GM12878 (cell line): ENCODE measurements at regions not wholly inside any gene's neighbourhood (a gene's known extent, or its start where the extent isn't known, plus 50 kb on each side); places are given as distances from the start of the nearest gene placed in this dataset.

Experiments
- ATAC-seq: fragments of 200-7000 bp; cut with Tn5 transposase; 3 replicates; pipeline ENCODE4 v1.9.1; 2020; ENCODE audit warnings: mild to moderate bottlenecking, moderate library complexity
- BruUV-seq: library from RNA; stranded (reverse); fragments of 400-500 nt; replicated peaks from 2 replicates; lab custom pipeline; 2021; lab: Mats Ljungman, UMichigan
- CTCF ChIA-PET: fragments of 300-600 bp; sonication (Branson Sonifier 250); formaldehyde crosslinking; extraction: SDS; loops from one replicate; lab custom pipeline; 2021; ENCODE audit warnings: inconsistent platforms; lab: Yijun Ruan, JAX
- POLR2A ChIA-PET: fragments of 350-600 bp; formaldehyde crosslinking; extraction: SDS; loops from one replicate; lab custom pipeline; 2021; ENCODE audit warnings: inconsistent platforms; lab: Charles Lee
- RAD21 ChIA-PET: fragments of 300-600 bp; sonication (Branson Sonifier 250); formaldehyde crosslinking; loops from one replicate; lab custom pipeline; 2023; ENCODE audit warnings: antibody characterized with exemption; ENCODE audit not compliant: unreplicated experiment; lab: Charles Lee
- SMC1A ChIA-PET: fragments of 300-600 bp; sonication (Branson Sonifier 250); formaldehyde crosslinking; loops from one replicate; lab custom pipeline; 2023; ENCODE audit not compliant: unreplicated experiment, uncharacterized antibody; lab: Charles Lee
- DNase-seq: peaks from one replicate; pipeline ENCODE4 v3.0.0-alpha.2; 2011; ENCODE audit warnings: low read depth, low spot score
- FAIRE-seq: peaks from 3 replicates; lab custom pipeline; 2011; peaks lifted over from hg19 to GRCh38; lab: Jason Lieb, UNC
- H2AFZ ChIP-seq: 2 replicates; pipeline ENCODE4 v1.6.0; 2011; ENCODE audit warnings: low read depth, low read length, control low read depth; ENCODE audit not compliant: control insufficient read depth
- H3K27ac ChIP-seq: 2 replicates; pipeline ENCODE4 v1.5.1; 2011; ENCODE audit warnings: control low read depth; ENCODE audit not compliant: control insufficient read depth, insufficient read depth
- H3K27me3 ChIP-seq, 2 experiments: replicated peaks in 1 of 2; 2 replicates each; pipeline versions ENCODE4 v1.6.0 to v1.6.1; 2011; ENCODE audit warnings: low read length in 1 of 2; ENCODE audit not compliant: control insufficient read depth in 2 of 2, insufficient read depth in 2 of 2
- H3K36me3 ChIP-seq, 2 experiments: 2 replicates each; pipeline ENCODE4 v1.5.1; 2011; ENCODE audit warnings: low read length in 1 of 2; ENCODE audit not compliant: control insufficient read depth in 2 of 2, insufficient read depth in 2 of 2
- H3K4me1 ChIP-seq: 2 replicates; pipeline ENCODE4 v1.6.1; 2011; ENCODE audit warnings: mild to moderate bottlenecking, low read length, moderate library complexity, mixed read lengths; ENCODE audit not compliant: control insufficient read depth, insufficient read depth
- H3K4me2 ChIP-seq: 2 replicates; pipeline ENCODE4 v1.6.0; 2011; ENCODE audit warnings: control low read depth; ENCODE audit not compliant: control insufficient read depth, insufficient read depth
- H3K4me3 ChIP-seq: fragments of 200-600 bp; sonication (generic); 2 replicates; pipeline ENCODE4 v1.5.1; 2016
- H3K79me2 ChIP-seq: 2 replicates; pipeline ENCODE4 v1.6.0; 2011; ENCODE audit warnings: low read length; ENCODE audit not compliant: control insufficient read depth, insufficient read depth
- H3K9ac ChIP-seq: 2 replicates; pipeline ENCODE4 v1.8.0; 2011; ENCODE audit warnings: low read length, control low read depth, mixed read lengths; ENCODE audit not compliant: control insufficient read depth, insufficient read depth
- H3K9me3 ChIP-seq: replicated peaks from 3 replicates; pipeline ENCODE4 v1.5.1; 2011; ENCODE audit warnings: mild to moderate bottlenecking, low read length; ENCODE audit not compliant: control insufficient read depth, insufficient read depth
- H4K20me1 ChIP-seq: 2 replicates; pipeline ENCODE4 v1.6.0; 2011; ENCODE audit not compliant: control insufficient read depth, insufficient read depth
- BHLHE40 ChIP-seq, 2 experiments: fragments of 450-650 bp in 1 of 2; IDR thresholded peaks; 2 replicates each; pipeline ENCODE4 v1.6.1; 2011 to 2017; ENCODE audit warnings: low read depth in 2 of 2, borderline replicate concordance in 1 of 2, improper control_type of control experiment in 1 of 2, low read length in 1 of 2, mild to moderate bottlenecking in 1 of 2
- CHD1 ChIP-seq: IDR thresholded peaks from 2 replicates; pipeline ENCODE4 v1.6.1; 2012; ENCODE audit warnings: low read depth, low read length, improper control_type of control experiment
- KDM1A ChIP-seq: fragments of 200-600 bp; sonication (generic); IDR thresholded peaks from 2 replicates; pipeline ENCODE4 v1.6.1; 2016; ENCODE audit warnings: borderline replicate concordance
- MEF2B ChIP-seq: fragments of 450-650 bp; IDR thresholded peaks from 2 replicates; pipeline ENCODE4 v1.6.1; 2018; ENCODE audit warnings: mild to moderate bottlenecking, moderate library complexity; ENCODE audit not compliant: partially characterized antibody, poor library complexity, severe bottlenecking
- MYC ChIP-seq: IDR thresholded peaks from 2 replicates; pipeline ENCODE4 v1.6.1; 2011; ENCODE audit warnings: mild to moderate bottlenecking, low read length, moderate library complexity, inconsistent platforms; ENCODE audit not compliant: insufficient read depth, insufficient replicate concordance, insufficient read length, severe bottlenecking
- PAX8 ChIP-seq: fragments of 450-650 bp; IDR thresholded peaks from 2 replicates; pipeline ENCODE4 v1.6.1; 2017; ENCODE audit warnings: mild to moderate bottlenecking, moderate library complexity
- POLR2AphosphoS2 ChIP-seq: IDR thresholded peaks from 2 replicates; pipeline ENCODE4 v1.6.1; 2011; ENCODE audit warnings: low read depth, mild to moderate bottlenecking, low read length, improper control_type of control experiment, moderate library complexity
- RFX5 ChIP-seq: IDR thresholded peaks from 2 replicates; pipeline ENCODE4 v1.6.1; 2011; ENCODE audit warnings: low read depth, low read length, improper control_type of control experiment
- SREBF2 ChIP-seq: IDR thresholded peaks from 2 replicates; pipeline ENCODE4 v1.6.1; 2012; ENCODE audit warnings: mild to moderate bottlenecking, low read length
- WGBS: methylation state at CpG from one replicate; pipeline ENCODE4 v1.1.6; 2016; ENCODE audit warnings: low lambda C conversion rate; ENCODE audit not compliant: insufficient replicate concordance, insufficient coverage; ENCODE audit errors: missing lambda C conversion rate; 5-methylcytosine and 5-hydroxymethylcytosine counted together
- in situ Hi-C: fragments of 300-500 bp; cut with MboI; formaldehyde crosslinking; loops from 9 replicates; pipeline ENCODE4 v1.14.3; 2018; ENCODE audit warnings: mixed read lengths
- intact Hi-C: fragments of 100-400 bp; cut with micrococcal nuclease; formaldehyde crosslinking; loops from one replicate; pipeline ENCODE4 v1.14.2; 2022; ENCODE audit not compliant: unreplicated experiment
- TF ChIP-seq, protein P1 (sequence below): IDR thresholded peaks from 2 replicates; pipeline ENCODE4 v1.6.1; 2011; ENCODE audit warnings: borderline replicate concordance, low read depth, mild to moderate bottlenecking, moderate library complexity, mixed read lengths, low read length; ENCODE audit not compliant: insufficient read depth; ENCODE audit errors: extremely low read length
- TF ChIP-seq, protein P2 (sequence below): fragments of 450-650 bp; formaldehyde crosslinking; IDR thresholded peaks from 2 replicates; pipeline ENCODE4 v1.4.0; 2022; ENCODE audit warnings: mild to moderate bottlenecking, moderate library complexity
- TF ChIP-seq, protein P3 (sequence below): IDR thresholded peaks from 2 replicates; pipeline ENCODE4 v1.6.1; 2011; ENCODE audit warnings: borderline replicate concordance, low read depth, mild to moderate bottlenecking, moderate library complexity, low read length; ENCODE audit not compliant: insufficient read depth, poor library complexity, severe bottlenecking

DNA sequence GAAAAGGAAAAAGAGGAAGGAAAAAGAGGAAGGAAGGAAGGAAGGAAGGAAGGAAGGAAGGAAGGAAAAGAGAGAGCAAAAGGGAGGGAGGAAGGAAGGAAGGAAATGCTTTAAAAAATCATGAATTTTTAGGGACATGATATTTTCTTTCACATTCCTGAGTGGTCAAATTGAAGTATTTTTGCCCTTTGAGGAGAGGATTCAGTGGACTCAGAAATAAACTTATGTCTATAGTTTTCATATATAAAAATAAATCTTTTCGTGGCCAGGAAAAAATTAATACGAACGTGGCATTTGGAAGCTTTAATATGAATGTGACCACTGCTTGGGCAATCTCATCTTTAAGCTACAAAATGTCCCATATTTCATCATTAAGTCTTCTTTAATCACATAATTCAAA, 183.0 kb upstream of the TMCO5A start:
- FAIRE-seq (no peak), ATAC-seq (no peak), DNase-seq (no peak)
- RAD21 ChIA-PET = no interaction called here
- SMC1A ChIA-PET = interaction anchor here (0.7 kb wide), 1 partner anchor 24 kb away, joined by 3 read pairs; no protein-coding TSS in a partner anchor
- H3K4me1 ChIP-seq = no peaks in the 10 kb centered on the region
- intact Hi-C loops (no loop called here), in situ Hi-C loops (no loop called here)
- no peak overlapping the region for H3K9ac ChIP-seq
- no peaks in the 10 kb centered on the region for H3K27me3 ChIP-seq
- TF ChIP-seq BHLHE40 (IDR thresholded peaks at IDR 0.05; ENCODE audit: borderline replicate concordance in 1 of 2, low read depth in 2 of 2, low read length in 1 of 2) (no peak), MYC (no peak), CHD1 (no peak)
- H4K20me1 ChIP-seq = no peaks in the 10 kb centered on the region
- no peak overlapping the region for H3K27ac ChIP-seq
- no peaks in the 10 kb centered on the region for H3K36me3 ChIP-seq
- POLR2A ChIA-PET = no interaction called here
- no peaks in the 10 kb centered on the region for H3K9me3 ChIP-seq
- H3K4me2 ChIP-seq = no peak overlapping the region
- H2AFZ ChIP-seq = no peak overlapping the region
- BruUV-seq = no TSS peak
- H3K79me2 ChIP-seq = no peaks in the 10 kb centered on the region
- CTCF ChIA-PET = no interaction called here
- no peak overlapping the region for H3K4me3 ChIP-seq
- 43% methylated on average over 3 of the region's 3 CpGs for WGBS

DNA sequence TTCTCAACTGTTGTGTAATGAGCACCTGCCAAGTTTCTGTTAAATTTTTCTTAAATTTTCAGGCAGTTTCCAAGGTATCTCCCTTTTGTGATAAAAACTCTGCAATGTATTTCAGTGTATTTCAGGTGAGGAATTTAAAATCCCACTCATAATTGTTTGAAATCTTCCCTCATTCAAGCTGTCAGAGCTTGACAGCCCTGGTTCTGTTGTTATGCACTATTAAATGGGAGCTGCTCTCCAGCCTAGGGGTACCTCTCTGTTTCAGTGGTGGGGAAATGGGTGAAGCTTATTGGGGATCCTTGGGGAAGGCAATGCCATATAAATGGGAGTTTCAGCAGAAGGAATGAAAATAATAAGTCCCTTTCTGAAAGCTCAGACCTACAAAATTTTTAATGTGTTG, 178.0 kb upstream of the TMCO5A start:
- in situ Hi-C loops = no loop called here
- Histone ChIP-seq H3K79me2 (no peaks in the 10 kb centered on the region), H4K20me1 (no peaks in the 10 kb centered on the region), H3K27me3 (no peaks in the 10 kb centered on the region), H3K9me3 (no peaks in the 10 kb centered on the region), H3K9ac (no peak overlapping the region), H2AFZ (no peak overlapping the region), H3K4me3 (no peak overlapping the region), H3K4me2 (no peak overlapping the region), H3K36me3 (no peaks in the 10 kb centered on the region), H3K27ac (no peak overlapping the region), H3K4me1 (no peaks in the 10 kb centered on the region)
- SMC1A ChIA-PET = no interaction called here
- CTCF ChIA-PET = interaction anchor here (1.1 to 1.4 kb wide), 2 partner anchors 8 to 9 kb away, joined by 3 to 4 read pairs; no protein-coding TSS in a partner anchor
- BruUV-seq = no TSS peak
- POLR2A ChIA-PET = no interaction called here
- FAIRE-seq (no peak), DNase-seq (no peak), ATAC-seq (no peak)
- intact Hi-C loops = no loop called here
- RAD21 ChIA-PET = no interaction called here
- TF ChIP-seq PAX8 (no peak), SREBF2 (no peak), MYC (no peak), KDM1A (no peak), RFX5 (no peak), POLR2AphosphoS2 (no peak), MEF2B (no peak)
- TF ChIP-seq, protein P1, sequence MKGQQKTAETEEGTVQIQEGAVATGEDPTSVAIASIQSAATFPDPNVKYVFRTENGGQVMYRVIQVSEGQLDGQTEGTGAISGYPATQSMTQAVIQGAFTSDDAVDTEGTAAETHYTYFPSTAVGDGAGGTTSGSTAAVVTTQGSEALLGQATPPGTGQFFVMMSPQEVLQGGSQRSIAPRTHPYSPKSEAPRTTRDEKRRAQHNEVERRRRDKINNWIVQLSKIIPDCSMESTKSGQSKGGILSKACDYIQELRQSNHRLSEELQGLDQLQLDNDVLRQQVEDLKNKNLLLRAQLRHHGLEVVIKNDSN = no peak
- TF ChIP-seq, protein P2, sequence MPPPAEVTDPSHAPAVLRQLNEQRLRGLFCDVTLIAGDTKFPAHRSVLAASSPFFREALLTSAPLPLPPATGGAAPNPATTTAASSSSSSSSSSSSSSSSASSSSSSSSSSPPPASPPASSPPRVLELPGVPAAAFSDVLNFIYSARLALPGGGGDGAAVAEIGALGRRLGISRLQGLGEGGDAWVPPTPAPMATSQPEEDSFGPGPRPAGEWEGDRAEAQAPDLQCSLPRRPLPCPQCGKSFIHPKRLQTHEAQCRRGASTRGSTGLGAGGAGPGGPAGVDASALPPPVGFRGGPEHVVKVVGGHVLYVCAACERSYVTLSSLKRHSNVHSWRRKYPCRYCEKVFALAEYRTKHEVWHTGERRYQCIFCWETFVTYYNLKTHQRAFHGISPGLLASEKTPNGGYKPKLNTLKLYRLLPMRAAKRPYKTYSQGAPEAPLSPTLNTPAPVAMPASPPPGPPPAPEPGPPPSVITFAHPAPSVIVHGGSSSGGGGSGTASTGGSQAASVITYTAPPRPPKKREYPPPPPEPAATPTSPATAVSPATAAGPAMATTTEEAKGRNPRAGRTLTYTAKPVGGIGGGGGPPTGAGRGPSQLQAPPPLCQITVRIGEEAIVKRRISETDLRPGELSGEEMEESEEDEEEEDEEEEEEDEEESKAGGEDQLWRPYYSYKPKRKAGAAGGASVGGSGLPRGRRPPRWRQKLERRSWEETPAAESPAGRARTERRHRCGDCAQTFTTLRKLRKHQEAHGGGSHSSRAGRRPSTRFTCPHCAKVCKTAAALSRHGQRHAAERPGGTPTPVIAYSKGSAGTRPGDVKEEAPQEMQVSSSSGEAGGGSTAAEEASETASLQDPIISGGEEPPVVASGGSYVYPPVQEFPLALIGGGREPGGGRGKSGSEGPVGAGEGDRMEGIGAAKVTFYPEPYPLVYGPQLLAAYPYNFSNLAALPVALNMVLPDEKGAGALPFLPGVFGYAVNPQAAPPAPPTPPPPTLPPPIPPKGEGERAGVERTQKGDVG (CRISPR knock-in tag) = no peak
- TF ChIP-seq, protein P3, sequence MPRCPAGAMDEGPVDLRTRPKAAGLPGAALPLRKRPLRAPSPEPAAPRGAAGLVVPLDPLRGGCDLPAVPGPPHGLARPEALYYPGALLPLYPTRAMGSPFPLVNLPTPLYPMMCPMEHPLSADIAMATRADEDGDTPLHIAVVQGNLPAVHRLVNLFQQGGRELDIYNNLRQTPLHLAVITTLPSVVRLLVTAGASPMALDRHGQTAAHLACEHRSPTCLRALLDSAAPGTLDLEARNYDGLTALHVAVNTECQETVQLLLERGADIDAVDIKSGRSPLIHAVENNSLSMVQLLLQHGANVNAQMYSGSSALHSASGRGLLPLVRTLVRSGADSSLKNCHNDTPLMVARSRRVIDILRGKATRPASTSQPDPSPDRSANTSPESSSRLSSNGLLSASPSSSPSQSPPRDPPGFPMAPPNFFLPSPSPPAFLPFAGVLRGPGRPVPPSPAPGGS = no peak
